Cortex of kidney (tissue), 1 donor: ENCODE measurements at regions not wholly inside any gene's neighbourhood (a gene's known extent, or its start where the extent isn't known, plus 50 kb on each side); places are given as distances from the start of the nearest gene placed in this dataset.
"Not testable (repeated sequence)": the region's sequence is repeated elsewhere in the genome, so short reads cannot be mapped to it uniquely, and the experiment has no call there.

ENCODE experiments used
- DNase-seq: peaks from one replicate; lab custom pipeline; 2025; lab: John Stamatoyannopoulos, UW

DNA sequence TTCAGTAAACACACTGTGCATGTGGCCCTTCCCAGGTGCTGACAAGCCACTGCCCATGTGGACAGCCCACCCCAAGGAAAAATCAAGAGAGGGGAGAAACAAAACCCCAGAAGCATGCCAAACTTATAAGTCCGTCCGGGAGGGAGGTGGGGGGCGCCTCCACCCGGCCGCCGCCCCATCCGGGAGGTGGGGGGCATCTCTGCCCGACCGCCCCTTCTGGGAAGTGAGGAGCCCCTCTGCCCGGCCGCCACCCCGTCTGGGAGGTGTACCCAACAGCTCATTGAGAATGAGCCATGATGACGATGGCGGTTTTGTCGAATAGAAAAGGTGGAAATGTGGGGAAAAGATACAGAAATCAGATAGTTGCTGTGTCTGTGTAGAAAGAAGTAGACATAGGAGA, 53.8 kb upstream of the C2CD4B start:
- no peak for DNase-seq

DNA sequence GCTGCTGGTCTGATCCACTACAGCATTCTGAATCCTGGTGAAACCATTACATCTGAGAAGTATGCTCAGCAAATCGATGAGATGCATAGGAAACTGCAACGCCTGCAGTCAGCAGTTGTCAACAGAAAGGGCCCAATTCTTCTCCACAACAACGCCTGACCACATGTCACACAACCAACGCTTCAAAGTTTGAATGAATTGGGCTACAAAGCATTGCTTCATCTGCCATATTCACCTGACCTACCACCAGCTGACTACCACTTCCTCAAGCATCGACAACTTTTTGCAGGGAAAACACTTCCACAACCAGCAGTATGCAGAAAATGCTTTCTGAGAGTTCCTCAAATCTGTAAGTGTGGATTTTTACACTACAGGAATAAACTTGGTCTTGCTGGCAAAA, 54.7 kb upstream of the C2CD4B start:
- no peak for DNase-seq

DNA sequence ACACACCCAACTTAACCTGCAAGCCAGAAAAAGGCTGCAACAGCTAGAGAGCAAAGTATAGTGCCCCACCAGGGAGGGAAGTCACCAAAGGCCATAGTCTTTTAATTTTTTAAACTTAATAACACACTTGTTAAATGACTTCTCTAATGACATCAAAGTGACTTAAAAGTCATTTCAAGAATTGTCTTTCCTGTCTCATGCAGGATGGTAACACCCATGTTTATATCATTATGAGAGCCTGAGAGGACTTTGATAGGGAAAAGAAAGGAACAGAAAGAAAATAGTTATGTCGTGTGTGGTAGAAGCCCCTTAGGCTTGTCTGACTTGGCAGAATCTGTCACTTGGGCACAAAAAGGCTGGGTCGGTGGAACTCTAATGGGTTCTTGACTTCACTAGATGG, 57.9 kb upstream of the C2CD4B start:
- DNase-seq, result no peak

DNA sequence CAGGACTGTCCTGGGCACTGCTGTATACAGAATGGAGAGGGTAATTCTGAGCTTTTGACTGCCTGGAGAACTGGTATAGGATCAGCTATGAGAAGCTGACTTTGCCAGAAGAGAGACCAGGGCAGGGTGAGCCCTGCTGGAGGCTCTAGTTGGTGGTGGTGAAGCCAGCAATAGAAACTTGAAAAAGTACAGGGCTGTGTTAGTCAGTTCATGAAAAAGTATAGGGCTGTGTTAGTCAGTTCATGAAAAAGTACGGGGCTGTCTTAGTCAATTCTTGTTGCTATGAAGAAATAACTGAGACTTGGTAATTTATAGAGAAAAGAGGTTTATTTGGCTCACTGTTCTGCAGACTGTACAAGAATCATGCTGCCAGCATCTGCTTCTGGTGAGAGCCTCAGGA, 63.5 kb upstream of the C2CD4B start:
- no peak for DNase-seq

DNA sequence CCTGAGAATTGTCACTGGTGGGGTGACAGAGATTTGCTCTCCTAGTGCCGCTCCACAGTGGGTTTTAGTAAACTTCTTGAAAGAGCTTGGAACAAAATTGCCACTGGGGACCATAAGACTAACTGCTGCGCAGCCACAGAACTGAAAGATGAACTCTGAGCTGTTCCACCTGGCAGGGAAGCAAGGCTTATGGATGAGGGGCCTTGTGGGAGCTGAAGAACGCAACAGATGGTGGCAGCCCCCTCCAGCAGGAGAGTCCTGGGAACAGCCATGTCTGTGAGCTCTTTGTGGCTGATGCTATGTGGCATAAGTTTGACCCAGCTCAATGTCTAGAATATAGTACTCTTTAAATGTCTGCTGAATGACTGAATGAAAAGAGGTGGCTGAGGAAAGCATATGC, 66.8 kb upstream of the C2CD4B start:
- DNase-seq, result no peak

DNA sequence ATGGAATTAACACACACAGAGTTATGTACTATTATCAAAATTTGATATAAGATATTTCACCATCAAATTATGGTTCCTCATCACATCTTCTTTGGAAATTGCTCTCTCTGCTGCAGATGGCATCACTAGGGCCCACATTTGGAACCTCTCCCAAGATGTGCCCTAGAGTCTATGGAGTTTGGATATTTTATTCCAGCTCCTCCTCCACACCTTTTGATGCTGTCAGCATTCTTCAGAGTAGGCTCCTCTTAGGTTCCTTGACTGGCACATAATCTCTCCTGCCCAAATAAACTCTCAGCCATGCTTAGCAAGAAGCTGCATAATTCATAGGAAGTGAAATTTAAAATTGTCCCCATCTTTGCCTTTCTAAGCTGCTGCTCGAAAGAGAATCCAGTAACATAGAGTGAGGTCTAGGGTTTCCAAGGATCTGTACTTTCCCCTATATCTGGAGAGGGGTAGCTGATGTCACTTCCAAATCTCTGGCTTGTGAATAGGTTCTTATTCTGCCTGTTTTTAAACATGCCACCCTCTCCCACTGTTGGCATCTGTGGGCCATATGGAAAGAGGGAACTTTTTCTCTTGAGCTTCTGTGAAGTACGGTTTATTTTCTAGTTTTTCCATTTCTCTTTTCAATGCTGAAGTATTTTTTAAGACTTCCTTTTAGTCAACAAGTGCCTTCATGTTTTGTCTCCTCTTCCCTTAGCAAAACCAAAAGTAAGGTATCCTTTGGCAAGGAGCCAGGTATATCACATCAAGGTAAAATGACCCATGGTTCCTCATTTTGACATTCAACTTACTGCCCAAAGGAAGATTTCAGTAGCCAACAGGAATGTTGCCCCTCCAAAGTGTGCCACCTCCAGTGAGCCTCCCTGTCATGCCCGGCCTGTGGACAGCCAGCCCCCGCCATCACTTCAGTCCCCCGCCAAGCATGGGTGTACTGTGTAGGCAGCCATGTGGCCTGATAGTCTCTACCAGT, 75.3 kb upstream of the C2CD4B start:
- DNase-seq, result no peak

DNA sequence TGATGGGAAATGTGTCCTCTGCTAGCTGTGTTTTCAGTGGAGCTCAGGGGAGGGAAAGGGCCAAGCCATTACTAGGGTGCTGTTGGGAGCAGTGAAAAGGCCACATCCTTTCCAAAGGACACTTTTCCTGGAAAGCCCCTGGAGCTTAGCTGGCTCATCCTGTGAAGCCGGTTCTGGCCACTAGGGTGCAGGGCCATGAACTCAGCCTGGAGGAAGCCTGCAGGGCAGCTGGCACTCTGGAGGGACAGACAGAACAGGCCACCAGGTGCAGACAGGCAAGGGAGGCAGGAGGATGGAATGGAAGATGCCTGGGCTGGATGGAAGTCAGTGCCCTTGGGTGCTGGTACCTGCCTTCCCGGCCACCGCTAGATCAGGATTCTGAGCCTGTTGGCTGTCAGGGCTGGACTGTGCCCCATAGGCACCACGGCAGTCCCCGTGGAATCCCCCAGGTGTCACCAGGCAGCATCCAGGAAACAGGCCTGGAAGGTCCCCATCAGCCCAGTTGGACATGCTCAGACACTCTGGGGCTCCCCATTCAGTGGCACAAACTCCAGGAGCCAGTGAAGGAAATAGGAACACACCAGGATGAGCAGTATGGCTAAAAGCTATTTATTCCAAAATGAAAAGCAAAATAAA, 76.2 kb upstream of the C2CD4B start:
- no peak for DNase-seq

DNA sequence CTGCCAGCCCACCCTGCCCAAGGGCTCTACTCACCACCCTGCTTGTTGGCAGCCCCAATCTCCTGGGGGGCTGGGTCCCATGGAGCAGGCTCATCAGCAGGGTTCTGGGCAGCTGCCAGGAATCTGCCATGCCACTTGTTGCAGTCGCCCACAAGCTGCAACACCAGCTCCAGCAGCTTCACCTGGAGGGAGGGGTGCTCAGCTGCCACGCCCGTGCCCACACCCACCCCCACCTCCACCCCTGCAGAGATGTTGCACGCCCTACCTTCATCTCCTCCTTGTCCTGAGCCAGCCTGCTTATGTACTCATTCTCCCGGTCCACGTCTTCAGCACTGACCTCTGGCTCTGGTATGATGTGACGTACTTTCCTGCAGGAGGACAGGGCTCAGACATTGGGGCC, 77.9 kb upstream of the C2CD4B start:
- no peak for DNase-seq

DNA sequence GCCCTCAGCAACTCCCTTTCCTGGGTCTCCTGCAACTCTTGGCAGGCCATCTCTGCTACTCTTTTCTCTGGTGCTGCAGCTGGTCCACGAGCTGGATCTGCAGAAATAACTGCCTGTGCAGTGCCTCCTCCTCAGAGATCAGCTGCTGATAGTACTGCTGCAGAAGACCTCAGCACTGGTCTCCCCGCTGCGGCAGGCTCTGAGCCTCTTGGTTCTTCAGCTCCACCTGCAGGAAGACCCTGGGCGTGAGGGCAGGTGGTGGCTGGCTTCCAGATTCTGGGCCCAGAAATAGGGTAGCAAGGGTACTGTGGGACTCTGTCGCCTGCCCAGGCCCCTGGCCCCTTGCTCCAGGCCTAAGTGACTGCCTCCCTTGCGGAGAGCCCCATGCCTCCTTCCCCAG, 79.7 kb upstream of the C2CD4B start:
- DNase-seq, result no peak

DNA sequence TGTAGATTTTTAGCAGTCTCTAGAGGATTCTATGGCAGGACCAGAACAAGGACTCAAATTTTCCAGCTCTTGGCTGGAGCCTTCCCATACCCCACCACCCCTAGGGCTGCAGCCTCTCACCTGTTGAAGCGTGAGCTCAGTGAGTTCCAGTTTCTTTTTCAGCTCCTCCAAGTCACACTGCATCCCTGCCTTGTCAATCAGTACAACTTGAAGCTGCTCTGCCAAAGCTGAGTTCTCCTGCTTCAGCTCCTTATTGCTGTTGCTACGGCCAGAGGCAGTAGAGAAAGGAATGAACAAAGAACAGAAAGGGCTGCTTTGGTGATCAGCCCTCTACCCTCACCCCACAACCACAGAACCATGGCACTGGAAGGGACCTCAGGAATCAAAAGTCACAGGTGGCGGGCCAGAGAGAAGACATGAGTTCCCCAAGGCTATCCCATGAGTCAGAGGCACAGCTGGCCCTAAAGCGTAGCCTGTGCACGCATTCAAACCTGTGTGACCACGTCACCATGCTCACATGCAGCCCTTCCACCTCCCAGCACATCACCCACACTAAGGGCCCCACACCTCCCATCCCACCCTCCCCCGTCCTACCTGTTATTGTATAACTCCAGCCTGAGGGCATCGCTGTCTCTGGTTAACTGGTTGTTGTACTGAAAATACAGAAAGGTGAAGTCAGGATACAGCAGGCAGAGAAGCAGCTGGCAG, 83.3 kb upstream of the C2CD4B start:
- no peak for DNase-seq

DNA sequence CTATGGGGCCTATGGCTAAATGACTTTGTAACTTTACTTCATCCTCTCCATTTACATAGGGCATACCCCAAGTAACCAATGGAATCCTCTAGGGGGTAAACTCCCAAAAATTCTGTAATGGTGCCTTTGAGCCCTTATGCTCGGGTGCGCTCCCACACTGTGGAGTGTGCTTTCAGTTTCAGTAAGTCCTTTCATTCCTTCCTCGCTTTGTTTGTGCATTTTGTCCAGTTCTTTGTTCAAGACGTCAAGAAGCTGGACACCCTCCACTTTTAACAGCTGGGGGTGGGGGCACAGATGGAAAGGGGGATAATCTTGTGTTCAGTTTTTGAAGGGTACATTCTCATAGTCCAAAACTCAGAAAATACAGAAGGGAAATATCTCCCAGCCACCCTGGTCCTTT, 84.4 kb upstream of the C2CD4B start:
- DNase-seq, result no peak

DNA sequence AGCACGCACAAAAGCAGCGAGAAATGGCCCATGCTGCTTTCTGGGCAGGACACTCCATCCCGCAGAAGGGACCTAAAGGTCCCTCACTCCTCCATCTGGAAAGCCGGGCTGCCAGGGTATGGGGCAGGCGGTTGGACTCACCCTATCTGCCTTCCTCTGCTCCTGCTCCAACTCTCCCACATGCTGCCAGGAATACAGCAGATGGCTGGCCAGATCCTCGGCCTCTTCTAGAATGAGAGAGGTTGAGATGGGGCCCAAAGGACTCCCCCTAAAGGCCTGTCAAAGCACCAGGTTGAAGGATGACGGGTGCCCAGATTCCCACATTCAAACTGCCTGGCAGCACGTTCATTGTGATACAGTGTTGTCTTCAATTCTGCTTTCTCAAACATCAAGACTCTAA, 85.1 kb upstream of the C2CD4B start:
- no peak for DNase-seq

DNA sequence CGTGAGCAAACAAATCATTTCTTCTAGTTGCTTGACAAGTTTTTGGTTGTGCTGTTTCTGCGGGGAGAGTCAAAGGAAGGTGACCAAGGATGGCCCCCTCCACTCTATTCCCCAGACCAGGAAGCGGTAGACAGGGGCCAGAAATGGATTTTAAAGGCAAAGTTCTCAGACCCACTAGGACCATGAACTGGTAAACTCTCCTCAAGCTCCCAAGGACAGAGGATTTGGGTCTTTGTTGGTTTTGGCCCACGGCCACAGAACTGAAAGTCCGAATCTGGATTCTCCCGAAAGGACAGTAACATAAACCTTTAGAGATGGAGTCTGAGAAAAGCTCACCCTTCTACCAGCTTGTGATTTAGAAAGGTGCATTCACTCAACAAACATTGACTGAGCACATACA, 85.9 kb upstream of the C2CD4B start:
- no peak for DNase-seq

DNA sequence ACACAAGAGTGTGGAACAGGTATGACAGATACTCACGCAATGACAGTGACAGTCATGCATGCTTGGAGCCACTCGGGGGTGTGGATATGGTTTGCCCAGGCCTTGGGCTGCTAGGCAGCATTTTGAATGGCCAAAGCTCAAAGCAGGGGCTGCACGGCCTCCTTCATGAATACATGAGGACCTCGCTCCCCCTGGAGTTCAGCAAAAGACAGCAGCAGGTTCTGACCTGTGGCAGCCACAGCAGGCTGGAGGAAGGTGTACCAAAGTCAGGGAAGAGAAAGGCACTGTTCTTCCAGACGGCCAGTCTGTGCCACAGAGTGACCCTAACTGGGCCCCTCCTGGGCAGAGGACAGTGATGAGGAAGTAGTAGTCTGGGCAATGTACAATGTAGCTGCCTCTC, 88.2 kb upstream of the C2CD4B start:
- no peak for DNase-seq

DNA sequence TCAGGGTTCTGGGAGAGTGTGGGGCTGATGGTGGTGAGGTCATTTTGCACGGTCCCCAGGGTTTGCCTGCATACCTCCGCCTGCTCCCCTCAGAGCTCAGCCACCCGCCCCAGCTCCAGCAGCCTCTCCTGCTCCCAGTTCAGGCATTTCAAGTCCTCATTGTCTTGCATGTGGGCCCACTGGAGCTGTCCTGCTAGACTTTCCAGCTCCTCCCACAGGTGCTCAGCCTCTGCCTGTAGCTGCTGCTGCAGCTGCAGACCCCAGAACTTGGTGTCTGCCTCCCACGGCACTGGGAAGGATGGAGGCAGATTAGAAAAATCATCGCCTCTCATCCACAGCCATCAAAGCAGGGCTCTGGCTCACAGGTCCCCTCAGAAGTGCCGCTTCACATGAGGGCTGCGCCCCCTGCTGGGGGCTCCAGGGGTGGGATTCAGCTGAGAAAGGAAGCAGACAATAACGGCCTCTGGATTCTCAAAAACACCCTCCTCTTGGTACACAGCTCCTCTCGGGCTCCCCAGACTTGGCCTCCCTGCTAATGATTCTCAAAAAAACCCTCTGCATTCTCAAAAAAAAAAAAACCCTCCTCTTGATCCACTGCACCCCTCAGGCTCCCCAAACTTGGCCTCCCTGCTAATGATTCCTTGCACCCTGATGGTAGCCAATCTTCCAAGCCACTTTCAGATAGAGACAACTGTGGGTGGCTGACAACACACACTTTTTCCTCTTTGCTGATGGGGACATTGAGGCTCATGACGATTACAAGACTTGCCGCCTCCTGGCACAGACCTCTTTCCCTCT, 89.3 kb upstream of the C2CD4B start:
- no peak for DNase-seq

DNA sequence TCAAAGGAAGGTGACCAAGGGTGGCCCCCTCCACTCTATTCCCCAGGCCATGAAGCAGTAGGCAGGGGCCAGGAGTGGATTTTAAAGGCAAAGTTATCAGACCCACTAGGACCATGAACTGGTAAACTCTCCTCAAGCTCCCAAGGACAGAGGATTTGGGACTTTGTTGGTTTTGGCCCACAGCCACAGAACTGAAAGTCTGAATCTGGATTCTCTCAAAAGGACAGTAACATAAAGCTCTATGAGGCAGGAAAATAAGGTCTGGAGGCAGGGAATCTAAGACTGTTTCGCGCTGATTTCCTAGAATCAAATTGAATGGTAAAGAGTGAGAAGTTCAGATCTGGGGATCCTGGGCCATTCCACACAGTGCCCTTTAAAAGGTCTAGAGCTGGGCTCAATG, 91.3 kb upstream of the C2CD4B start:
- not testable (repeated sequence) for DNase-seq

DNA sequence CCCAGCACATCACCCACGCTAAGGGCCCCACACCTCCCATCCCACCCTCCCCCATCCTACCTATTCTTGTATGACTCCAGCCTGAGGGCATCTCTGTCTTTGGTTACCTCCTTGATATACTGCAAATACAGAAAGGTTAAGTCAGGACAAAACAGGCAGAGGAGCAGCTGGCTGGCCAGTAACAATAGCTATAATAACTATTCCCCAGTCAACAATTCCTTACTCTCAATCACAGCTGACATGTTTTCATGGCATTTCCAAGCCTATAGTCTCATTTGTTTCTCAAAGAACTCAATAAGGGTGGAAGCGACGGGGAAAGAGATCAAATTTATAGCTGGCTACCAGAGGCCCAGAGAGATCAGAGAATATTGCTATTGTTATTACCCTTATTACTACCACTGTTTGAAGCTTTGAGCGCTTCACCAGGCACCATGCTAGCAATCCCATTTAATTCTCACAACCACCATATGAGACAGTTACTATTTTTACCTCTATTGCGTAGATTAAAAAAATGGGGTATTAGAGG, 93.0 kb upstream of the C2CD4B start:
- no peak for DNase-seq

DNA sequence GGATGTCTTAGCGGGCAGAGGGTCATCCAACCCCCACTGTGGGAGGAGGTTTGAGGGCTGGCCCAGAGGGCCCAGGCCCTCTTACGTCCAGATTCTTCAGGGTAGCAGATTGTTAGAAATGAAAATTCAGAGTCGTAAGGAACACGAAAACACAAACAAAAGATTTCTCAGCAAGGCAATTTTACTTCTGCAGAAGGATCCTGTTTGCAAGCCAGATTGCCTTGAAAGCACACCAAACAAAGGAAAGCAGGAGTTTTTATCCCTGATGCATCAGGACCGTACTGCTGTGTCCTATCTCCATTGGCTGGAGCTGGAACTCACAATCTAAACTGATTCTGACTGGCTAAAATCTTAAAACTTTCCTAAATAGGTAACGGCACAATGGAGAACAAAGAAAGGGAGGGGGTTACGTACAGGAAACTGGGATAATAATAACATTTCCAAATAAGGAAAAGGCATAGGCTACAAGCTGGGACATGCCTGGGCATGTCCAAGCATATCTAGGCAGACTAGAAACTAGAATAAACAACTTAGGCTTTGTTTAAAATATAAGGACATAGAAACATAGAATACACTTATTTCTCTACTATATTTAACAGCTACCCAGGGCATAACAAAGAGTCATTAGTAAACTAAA, 97.3 kb upstream of the C2CD4B start:
- no peak for DNase-seq

DNA sequence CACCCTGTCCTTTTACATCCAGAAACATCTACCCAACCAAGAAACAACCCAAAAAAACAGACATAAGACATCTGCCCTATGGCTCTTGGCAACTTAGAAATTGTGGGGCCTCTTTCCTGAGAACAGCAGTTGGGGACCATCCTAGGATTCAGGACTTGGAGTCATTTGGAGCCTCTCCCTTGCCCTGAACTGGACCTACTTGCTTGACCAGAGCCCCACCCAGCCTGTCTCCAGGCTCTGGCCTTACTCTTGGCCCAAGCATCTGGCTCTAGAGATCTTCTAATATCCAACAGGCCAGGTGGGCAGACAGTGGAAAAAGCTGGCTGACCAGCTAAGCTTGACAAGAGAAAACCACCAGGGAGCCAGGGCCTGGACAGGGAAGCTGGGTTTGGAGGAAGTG, 99.1 kb upstream of the C2CD4B start:
- DNase-seq, result no peak

DNA sequence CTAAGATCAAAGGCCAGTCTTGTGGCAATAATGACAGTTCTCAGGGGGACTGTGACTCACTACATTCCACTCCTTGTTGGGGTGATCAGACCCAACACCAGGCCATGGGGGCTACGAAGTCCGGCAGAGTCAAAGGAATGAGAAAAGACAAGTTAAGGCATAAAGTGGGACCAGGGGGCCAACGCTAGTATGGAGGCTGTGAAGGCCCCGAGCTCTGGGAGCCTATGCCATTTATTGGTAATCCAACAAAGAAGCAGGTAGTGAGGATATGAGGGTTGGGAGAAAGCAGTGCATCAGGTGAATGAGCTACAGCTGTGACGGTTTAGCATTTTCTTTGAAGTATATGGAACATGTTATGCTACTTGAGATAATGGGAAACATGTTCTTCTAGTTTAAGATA, 104.4 kb upstream of the C2CD4B start:
- DNase-seq, result no peak

DNA sequence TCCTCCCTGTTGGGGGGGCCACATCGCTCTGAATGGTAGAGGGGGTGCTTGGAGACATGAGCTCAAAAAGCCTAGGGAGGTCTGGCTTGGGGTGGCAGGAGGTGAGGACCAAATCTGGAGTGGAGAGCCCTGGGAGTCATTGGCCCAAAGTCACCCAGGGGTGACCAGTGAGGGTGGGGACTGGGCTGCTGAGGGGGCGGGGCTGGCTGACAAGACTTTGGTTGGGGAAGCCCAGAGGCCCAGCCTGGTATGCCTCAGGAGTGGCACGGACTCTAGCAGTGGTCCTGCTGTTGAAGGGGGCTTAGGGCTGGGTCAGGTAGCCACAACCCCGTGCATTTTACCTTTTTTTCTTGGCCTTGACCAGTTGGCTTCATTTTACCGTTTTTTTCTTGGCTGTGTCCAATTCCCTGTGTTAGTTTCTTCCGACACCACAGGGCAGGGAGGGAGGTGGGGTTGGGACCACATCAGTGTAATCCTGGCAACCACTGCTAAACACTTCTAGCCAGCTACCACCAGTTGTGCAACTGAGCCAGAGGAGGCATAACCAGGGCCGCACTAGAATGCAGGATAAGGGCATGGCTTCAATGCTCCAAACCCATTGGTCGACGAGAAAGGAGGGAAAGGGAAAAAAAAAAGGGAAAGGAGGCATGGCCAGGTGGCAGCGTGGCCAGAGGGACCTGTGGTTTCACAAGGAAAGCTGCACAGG, 105.3 kb upstream of the C2CD4B start:
- no peak for DNase-seq
